Heart left ventricle (tissue), 13 donors: ENCODE measurements at regions not wholly inside any gene's neighbourhood (a gene's known extent, or its start where the extent isn't known, plus 50 kb on each side); places are given as distances from the start of the nearest gene placed in this dataset.

Source experiments
- CTCF ChIP-seq, 12 donors: fragments of 200-600 bp; sonication (generic) in 4 of 12; IDR thresholded peaks; one replicate each; pipeline versions ENCODE4 v1.5.0 to v1.8.0; 2018 to 2022; ENCODE audit warnings: antibody characterized with exemption in 12 of 12, mild to moderate bottlenecking in 5 of 12
- POLR2A ChIP-seq, 2 donors: fragments of 450-650 bp; IDR thresholded peaks; one replicate each; pipeline ENCODE4 v1.6.1; 2017; ENCODE audit warnings: antibody characterized with exemption in 2 of 2, mild to moderate bottlenecking in 2 of 2, moderate library complexity in 2 of 2
- donor health status: ischemic (EF 13 %, LVEDD 7.1; RV severe dilation, severe dysfunction).
- donor health status: DM: no; HTN: yes; CAD: no.
- donor health status: DM: no; HTN: no; CAD: no.
- donor health status: ischemic (EF 25% LVEDD 6.9; RV normal size, moderate dysfunction).
- donor health status: ischemic (EF 25% LVEDD 5.7; RV mildly dilated, moderate dysfunction).
- donor health status: ischemic (EF 35%, LVEDD 5.7; RV mildly dilated, moderate dysfunction).
- donor health status: nonischemic (EF 11% LVEDD 7.7; RV severe dilation, severe dysfunction).
- donor health status: DM: yes; HTN: yes; CAD: no.
- donor health status: PGD.
- donor health status: ischemic (EF 29% LVEDD 5.4; RV normal size, mild dysfunction).
- donor health status: nonischemic (EF 23%, LVEDD 6.1; RV moderate dilation, normal function).

- no peak for TF ChIP-seq CTCF (IDR thresholded peaks at IDR 0.05)
- TF ChIP-seq POLR2A (IDR thresholded peaks at IDR 0.05), result no peak
Observed at GRCh38 chr12:22810036-22810435, 185.1 kb downstream of the ETNK1 start.
